Effector CD4-positive, alpha-beta T cell (primary cell): ENCODE measurements at regions not wholly inside any gene's neighbourhood (a gene's known extent, or its start where the extent isn't known, plus 50 kb on each side); places are given as distances from the start of the nearest gene placed in this dataset.

Experiments used
- DNase-seq: peaks from one replicate; pipeline ENCODE4 v3.0.0-alpha.2; 2020

- no peak for DNase-seq
Observed at GRCh38 chr20:51121901-51122412, 99.0 kb upstream of the KCNG1 start.

GRCh38 chr20:51121272-51121671, 98.4 kb upstream of the KCNG1 start:
- no peak for DNase-seq

DNA sequence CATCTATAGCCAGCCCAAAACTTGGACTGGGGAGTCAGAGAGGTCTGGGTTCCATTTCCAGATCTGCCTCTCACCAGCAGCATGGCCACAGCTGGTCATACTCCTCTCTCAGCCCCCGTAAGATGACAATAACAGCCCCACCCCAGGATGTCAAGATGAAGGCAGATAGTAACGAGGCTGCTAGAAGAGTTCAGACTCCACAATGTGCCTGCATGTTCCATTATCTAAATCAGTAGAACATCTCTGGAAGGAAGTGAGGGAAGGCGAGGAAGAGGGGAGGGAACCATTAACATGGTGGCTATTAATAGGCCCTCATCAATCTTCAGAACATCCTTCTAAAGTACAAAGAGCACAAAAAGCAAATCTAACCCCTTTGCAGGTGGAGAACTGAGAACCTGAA, 98.0 kb upstream of the KCNG1 start:
- DNase-seq, result no peak

DNA sequence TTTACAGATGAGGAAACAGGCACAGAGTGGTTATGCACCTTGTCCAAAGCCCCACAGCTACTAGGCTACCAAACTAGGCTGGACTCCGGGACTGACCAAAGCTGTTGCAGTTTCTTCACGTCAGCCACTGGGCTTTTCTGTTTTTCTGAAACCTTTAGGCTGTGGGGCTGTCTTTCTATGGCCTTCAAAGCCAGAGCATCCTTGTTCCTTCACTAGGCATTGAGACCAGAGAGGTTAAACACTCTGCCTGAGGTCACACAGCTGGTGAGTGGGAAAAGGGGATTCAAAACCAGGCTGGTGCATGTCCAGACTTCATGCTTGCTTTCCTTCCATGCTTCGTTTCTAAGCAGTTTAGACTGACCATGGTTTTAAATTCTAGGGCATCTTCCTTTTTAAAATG, 97.5 kb upstream of the KCNG1 start:
- no peak for DNase-seq

GRCh38 chr20:51119914-51120313, 97.0 kb upstream of the KCNG1 start:
- DNase-seq, result no peak

- DNase-seq, result no peak
Observed at GRCh38 chr20:51118985-51119527, 96.1 kb upstream of the KCNG1 start.

DNA sequence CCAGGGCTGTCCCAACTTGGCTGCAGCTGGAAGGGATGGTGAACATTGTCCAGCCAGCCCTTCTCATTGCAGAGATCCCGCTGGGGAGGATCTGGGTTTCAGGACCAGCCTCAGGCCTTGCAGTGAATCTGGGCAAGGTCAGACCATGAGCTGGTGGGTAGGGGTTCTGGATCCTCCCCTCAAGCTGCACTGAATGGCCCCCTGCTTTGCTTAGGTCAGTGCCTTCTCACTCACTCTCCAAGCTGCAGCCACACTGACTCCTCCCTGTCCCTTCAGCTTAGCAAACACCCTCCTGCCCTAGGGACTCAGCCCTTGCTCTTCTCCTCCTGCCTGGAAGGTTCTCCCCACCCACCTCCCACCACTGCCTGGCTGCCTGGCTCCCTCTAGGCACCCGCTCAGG, 95.3 kb upstream of the KCNG1 start:
- no peak for DNase-seq

DNA sequence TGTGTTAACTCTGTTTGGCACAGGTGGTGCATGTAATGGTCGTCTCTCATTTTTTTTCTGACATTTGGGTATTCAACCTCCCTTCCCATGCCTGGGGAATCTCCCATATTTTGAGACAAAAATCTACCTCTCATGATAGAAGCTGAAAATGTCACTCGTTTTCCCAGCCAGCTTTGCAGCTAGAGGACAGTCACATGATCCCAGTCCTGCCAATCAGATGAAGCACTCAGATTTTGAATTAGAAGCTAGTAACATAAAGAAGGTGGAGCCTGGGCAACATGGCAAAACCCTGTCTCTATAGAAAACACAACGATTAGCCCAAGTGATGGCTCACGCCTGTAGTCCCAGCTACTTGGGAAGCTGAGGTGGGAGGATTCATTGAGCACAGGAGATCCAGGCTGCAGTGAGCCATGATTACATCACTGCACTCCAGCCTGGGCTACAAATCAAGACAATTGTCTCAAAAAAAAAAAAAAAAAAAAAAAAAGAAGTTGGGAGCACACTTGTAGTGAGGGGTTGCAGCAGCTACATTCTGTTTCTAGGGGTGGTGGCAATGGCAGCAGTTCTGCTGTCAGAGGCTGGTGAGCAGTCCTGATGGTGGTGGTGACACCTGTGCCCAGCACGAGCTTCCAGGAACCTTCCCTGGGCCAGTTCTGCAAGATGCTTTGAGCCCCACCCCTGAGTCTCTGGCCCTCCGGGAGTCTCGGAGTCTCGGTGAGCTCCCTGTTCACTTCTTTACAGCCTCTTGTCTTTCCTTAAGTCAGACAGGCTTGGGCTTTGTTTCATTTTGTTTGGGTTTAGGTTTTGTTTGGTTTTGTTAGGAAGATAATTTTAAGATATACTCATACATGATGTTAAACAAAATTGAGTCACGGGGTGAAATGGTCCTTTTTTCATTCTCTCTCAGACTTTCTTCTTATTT, 94.1 kb upstream of the KCNG1 start:
- no peak for DNase-seq

DNA sequence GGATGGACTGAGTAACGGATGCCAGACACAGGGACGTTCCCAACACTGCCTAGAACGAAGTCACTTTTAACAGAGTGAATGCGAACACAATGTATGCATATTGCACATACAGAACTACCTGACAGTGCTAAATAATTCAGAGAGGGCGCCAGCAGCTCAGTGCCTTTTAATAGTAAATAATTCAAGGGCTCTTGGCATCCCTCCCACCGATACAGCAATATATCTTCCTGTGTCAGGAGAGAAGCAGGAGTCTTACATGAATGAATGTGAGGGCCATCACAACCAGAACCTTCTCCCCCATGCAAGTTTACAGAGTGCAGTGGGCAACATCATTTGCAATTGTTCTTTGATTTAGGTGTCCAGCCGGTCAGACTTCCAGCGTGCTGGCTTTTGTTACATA, 88.4 kb upstream of the KCNG1 start:
- DNase-seq, result no peak

GRCh38 chr20:51108638-51109363, 85.9 kb upstream of the KCNG1 start:
- DNase-seq, result no peak

- no peak for DNase-seq
Observed at GRCh38 chr20:51106011-51106410, 83.1 kb upstream of the KCNG1 start.

DNA sequence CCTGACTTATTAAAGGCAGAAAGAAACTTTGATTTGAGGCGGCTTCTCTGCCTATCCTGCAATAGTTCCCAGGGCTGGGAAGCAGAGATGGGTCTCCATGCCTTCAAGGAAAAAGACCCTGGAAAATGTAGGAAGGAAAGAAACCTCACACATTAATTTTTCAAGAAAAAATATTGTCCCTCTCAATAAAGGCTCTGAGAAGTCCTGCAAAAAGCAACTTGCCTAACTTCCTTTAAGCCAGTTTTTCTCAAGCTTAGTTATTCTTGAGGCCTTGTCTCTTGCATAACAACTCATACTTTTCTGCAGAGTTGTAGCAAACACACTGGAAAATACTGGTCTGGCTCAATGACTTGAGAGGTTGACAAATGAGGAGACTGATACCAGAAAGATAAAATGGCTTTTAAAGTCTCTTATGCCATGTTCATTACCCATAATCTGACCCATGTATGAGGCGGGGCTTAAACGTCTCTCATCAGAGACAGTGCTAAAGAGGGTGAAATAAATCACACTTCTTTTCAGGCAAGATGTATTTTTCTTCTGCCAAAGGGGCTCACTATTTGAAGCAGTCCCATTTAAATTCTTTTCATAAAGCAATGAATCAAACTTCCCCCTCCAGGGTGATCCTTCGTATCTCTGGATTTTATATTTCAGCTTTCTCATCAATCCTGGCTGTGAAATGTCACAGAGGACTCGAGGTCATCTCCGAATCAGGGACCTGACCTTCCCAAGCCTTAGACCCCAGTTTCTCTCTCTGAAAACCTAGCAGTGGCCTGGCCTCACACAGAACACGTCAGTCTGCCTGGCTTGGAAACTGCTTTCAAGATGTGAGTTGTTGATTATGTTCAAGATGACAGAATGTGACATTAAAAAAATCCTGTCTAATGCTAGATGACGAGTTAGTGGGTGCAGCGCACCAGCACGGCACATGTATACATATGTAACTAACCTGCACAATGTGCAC, 82.3 kb upstream of the KCNG1 start:
- no peak for DNase-seq

GRCh38 chr20:51100617-51101016, 77.7 kb upstream of the KCNG1 start:
- DNase-seq, result no peak

- no peak for DNase-seq
Observed at GRCh38 chr20:51098284-51098810, 75.4 kb upstream of the KCNG1 start.

GRCh38 chr20:51097351-51098120, 74.6 kb upstream of the KCNG1 start:
- DNase-seq, result no peak

DNA sequence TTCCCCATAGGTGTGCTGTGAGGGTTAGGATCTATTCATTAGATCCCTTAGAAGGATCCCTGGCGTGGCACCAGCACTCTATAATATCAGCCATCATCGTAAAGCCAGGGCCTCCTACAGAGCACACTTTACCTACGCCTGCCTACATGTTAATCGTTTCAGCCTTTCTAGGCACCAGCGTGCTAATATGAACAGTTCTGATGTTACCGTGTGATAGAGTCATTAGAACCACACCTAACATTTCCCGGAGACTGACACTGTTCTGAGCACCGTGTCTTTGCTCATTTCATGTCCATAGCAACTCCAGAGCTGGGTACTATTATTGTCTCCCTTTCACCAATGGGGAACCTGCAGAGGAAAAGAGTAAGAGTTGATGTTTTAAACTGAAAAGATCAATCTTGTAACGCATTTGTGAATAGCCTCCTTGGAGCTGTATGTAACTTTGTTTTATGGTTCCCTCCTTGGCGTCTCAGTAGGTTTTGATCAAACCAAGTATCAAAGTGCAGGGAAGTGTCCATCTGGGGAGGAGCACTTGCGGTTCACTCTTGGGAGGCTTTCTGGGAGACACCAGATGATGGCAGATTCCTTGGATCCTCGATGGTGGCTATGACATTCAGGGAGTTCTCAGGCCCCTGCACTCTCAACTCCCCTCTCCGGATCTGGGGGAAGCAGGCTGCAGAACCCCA, 73.8 kb upstream of the KCNG1 start:
- no peak for DNase-seq

GRCh38 chr20:51095633-51096521, 73.0 kb upstream of the KCNG1 start:
- DNase-seq, result no peak

DNA sequence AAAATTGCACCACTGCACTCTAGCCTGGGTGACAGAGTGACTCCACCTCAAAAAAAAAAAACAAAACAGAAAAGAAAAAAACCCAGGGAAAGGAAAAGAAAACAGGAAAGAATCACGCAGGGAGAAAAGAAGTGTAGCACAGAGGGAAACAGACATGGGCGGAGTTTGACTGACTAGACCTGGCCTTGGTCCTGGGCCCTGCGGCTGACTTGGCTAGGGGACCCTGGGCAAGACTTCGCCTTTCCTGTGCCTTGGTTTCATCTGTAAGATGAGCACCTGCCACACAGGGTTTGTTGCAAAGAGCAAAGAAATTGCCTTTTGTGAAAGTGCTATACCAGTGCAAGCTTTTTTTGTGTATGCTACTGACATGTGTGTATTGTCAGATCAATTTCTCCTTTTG, 71.3 kb upstream of the KCNG1 start:
- DNase-seq, result no peak

DNA sequence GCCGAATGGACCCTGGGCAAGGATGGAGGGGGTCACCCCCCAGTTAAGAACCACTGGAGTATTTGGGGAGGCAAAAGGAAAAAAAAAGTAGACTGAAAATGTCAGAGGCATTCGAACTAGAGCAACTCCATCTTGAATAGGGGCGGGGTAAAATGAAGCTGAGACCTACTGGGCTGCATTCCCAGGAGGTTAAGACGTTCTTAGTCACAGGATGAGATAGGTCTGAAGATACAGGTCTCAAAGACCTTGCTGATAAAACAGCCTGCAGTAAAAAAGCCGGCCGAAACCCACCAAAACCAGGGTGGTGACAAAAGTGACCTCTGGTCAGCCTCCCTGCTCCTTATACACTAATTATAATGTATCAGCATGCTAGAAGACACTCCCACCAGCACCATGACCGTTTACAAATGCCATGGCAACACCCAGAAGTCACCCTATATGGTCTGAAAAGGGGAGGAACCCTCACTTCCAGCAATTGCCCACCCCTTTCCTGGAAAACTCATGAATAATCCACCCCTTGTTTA, 70.4 kb upstream of the KCNG1 start:
- no peak for DNase-seq
